Endothelial cell of umbilical vein (primary cell): ENCODE measurements at regions not wholly inside any gene's neighbourhood (a gene's known extent, or its start where the extent isn't known, plus 50 kb on each side); places are given as distances from the start of the nearest gene placed in this dataset.

ENCODE experiments used
- EZH2 ChIP-seq: IDR thresholded peaks from 2 replicates; pipeline ENCODE4 v1.6.1; 2012; ENCODE audit warnings: borderline replicate concordance, low read depth, mild to moderate bottlenecking, moderate library complexity, low read length, inconsistent platforms; ENCODE audit not compliant: severe bottlenecking
- JUN ChIP-seq: IDR thresholded peaks from 2 replicates; pipeline ENCODE4 v1.6.1; 2011; ENCODE audit warnings: borderline replicate concordance, low read depth; ENCODE audit not compliant: insufficient read length, insufficient read depth
- POLR2AphosphoS5 ChIP-seq: IDR thresholded peaks from 2 replicates; pipeline ENCODE4 v1.6.1; 2012; ENCODE audit warnings: low read depth, mild to moderate bottlenecking, control low read depth, low read length, moderate library complexity; ENCODE audit not compliant: insufficient read depth
- TF ChIP-seq, protein P1 (sequence below), 2 donors: IDR thresholded peaks; 1 replicate in 1 of 2; 2 replicates in 1 of 2; pipeline ENCODE4 v1.5.1; 2011; ENCODE audit warnings: low read length in 2 of 2, mild to moderate bottlenecking in 2 of 2, moderate library complexity in 2 of 2, control low read depth in 1 of 2, inconsistent platforms in 1 of 2, low read depth in 1 of 2; ENCODE audit not compliant: insufficient read depth in 1 of 2; ENCODE audit errors: extremely low read depth in 1 of 2
- TF ChIP-seq, protein P2 (sequence below): IDR thresholded peaks from 2 replicates; pipeline ENCODE4 v1.6.1; 2011; ENCODE audit not compliant: insufficient read depth, insufficient read length

DNA sequence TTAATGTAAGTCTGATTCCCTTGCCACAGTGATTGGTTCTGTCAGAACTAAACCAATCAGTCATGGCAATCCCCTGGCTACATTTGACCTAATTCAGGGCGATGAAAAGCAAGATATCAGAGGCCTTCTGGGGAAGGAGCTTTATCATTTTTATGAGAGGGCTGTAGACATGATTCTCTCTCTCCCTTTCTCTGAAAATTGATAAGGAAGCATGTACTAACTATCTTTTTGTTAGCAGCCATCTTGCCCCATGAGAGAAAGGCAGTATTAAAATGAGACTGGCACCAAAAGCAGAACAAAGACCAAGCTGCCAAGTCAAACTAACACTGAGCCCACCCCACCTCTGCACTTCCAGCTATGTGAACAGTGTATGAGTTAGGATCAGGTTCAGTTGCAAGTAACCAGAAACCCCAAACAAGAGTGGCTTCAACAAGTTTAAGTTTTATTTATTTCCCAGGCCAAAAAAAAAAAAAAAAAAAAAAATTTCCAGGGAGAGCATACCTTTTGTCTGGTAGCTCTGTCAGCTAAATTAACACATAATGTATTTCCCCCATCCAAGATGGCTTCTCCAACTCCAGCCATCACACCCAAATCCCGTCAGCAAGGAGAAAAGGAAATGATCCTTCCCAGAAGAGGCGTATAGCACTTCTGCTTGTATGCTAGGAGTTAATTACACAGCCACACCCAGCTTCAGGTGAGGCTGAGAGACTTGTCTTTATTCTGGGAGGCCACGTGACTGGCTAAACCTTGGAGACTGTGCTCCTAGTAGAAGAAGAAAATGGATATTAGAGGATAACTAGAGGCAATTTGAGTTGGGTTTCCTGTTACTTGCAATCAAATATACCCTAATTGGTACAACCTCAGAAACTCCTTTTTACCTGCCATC is 105.8 kb upstream of the RALGPS2 start:
- TF ChIP-seq POLR2AphosphoS5 (no peak), JUN (no peak), EZH2 (no peak)
- TF ChIP-seq, protein P1, sequence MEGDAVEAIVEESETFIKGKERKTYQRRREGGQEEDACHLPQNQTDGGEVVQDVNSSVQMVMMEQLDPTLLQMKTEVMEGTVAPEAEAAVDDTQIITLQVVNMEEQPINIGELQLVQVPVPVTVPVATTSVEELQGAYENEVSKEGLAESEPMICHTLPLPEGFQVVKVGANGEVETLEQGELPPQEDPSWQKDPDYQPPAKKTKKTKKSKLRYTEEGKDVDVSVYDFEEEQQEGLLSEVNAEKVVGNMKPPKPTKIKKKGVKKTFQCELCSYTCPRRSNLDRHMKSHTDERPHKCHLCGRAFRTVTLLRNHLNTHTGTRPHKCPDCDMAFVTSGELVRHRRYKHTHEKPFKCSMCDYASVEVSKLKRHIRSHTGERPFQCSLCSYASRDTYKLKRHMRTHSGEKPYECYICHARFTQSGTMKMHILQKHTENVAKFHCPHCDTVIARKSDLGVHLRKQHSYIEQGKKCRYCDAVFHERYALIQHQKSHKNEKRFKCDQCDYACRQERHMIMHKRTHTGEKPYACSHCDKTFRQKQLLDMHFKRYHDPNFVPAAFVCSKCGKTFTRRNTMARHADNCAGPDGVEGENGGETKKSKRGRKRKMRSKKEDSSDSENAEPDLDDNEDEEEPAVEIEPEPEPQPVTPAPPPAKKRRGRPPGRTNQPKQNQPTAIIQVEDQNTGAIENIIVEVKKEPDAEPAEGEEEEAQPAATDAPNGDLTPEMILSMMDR (IDR thresholded peaks at IDR 0.05; ENCODE audit: extremely low read depth in 1 of 2, insufficient read depth in 1 of 2, low read depth in 1 of 2, low read length in 2 of 2) = no peak
- TF ChIP-seq, protein P2, sequence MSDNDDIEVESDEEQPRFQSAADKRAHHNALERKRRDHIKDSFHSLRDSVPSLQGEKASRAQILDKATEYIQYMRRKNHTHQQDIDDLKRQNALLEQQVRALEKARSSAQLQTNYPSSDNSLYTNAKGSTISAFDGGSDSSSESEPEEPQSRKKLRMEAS = no peak
